Left renal pelvis (tissue), 4 donors: ENCODE measurements at regions not wholly inside any gene's neighbourhood (a gene's known extent, or its start where the extent isn't known, plus 50 kb on each side); places are given as distances from the start of the nearest gene placed in this dataset.
A peak's percentile ranks its signal among the peaks of the same experiment; 100 is the strongest.

Source experiments
- DNase-seq, 4 donors: peaks; one replicate each; pipeline ENCODE4 v3.0.0-alpha.2; 2013; ENCODE audit warnings: low read depth in 4 of 4, low spot score in 3 of 4

DNA sequence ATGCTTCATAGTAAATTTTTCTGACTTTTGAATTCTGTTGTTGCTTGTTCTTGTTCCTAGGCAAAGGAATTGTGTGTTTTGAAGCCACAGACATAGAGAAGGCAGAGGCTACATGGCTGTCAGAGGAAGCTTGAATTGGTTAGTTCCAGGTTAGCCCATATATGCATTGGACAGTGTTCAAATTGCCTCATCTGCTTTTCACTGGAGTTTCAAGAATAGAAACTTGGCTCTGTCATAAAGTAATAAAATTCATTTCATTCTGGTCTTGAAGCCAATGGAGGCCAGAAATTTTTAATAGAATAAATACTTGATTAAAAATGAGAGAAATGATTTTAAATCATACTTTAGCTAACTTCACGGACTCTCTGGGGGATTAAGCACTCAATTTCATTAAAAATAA is 178.0 kb downstream of the YIPF5 start:
- no peak for DNase-seq

GRCh38 chr5:144002876-144003275 is 167.6 kb downstream of the YIPF5 start:
- no peak for DNase-seq

DNA sequence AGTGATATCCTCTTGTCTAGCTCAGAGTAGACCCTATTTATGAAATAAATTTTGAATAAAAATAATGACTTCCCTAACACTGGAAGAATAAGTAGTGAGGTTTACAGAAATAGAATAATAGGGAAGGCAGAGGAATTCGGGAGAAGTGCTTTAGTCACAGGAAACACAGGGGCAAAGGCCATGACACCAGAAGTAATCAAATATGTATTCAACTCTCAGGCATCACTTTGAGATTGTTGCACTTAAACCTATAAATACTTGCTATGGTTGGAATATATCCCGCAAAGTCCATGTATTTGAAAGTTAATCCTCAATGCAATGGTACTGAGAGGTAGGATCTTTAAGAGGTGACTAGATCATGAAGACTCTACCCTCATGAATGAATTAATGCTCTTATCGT is 166.8 kb downstream of the YIPF5 start:
- DNase-seq = no peak

- DNase-seq = no peak
Measured at GRCh38 chr5:144004146-144004545, 166.3 kb downstream of the YIPF5 start.

GRCh38 chr5:144004751-144005150 is 165.7 kb downstream of the YIPF5 start:
- no peak for DNase-seq

DNA sequence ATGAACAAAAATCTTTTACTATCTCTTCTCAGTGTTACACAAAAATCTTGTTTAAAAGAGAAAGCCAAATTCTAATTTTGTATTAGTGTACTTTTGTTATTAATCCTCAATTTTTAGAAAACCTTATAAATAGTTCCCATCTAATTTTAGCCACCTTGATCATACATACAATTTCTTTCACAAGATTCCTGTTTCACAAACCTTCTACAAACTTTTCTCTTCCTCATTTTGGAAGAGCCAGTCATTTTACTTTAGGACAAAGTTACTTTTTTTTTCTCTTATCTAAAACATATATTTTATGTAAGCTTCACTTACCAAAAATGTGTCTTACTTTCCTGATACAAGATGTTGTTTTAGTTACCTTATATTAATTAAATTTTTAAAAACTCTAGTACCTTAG is 161.3 kb downstream of the YIPF5 start:
- no peak for DNase-seq

DNA sequence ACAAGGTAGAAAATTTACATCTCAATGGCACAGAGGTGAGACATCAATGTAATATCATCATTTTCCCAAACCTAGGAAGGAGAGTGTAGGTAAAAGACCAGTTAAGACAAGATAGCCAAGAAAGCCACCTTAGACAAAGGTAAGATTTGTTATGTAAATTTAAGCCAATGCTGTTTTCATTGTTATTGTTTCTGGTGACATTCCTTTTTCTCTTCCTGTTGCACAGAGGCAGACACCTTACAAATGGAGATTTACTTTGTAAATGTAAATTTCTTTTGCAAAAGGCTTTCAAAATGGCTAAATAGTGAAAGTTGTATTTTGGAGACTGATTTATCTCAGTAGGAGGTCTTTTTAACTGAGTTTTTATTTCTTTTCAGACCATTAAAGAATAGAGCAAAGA is 159.1 kb downstream of the YIPF5 start:
- no peak for DNase-seq

- no peak for DNase-seq
Measured at GRCh38 chr5:144013816-144014215, 156.6 kb downstream of the YIPF5 start.

DNA sequence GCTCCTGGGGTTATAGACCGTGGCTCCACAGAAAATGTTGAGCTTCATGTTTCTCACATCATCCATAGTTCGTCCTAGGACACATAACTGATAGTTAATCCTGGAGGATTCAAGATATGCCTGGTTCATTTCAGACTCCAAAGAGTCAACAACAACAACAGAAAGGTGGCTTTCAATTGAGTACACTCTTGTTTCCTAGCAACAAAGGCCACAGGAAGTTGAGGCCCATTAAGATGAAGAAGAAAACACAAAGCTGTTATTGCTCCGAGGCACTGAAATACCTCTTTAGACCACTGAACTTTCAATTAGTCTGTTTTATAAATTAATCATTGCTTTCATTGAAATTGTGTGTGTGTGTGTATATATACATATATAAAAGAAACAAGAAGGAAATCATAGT is 154.5 kb downstream of the YIPF5 start:
- no peak for DNase-seq

DNA sequence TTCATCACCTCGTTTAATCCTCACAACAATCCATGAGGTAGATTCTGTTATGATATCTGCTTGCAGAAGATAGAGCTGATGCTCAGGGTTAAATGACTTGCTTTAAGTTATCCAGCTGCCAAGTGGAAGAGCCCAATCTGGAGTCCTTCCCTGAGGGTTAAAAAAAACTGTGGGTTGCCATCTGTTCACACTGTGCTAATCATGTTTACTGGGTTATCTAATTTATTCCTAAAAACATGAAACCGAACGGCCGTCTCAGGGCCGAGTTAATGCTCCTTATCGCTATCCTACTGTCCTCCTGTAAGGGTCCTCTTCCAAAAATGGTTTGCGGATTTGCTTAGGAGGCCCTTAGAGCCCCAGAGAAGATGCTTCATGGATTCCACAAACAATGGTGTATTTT is 153.3 kb downstream of the YIPF5 start:
- DNase-seq = no peak

- no peak for DNase-seq
Measured at GRCh38 chr5:144017631-144018030, 152.8 kb downstream of the YIPF5 start.

- DNase-seq = no peak
Measured at GRCh38 chr5:144024090-144024489, 146.4 kb downstream of the YIPF5 start.

DNA sequence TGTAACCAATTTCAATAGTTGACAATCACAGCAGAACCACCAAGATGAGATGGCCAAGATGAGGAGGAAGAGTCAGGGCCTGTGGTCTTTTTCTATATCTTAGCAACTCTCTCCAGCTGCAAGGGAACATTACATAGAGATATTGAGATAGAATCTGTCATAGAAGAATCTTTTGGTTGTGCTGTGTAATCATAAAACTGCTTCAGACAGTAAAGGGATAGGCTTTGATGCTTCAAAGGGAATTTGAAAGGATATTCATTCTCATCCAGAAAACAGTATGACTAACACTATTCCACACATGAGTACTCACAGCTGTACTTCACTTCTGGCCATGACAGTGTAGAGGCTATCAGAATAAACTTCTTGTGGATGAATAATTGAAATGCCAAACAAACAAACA is 145.9 kb downstream of the YIPF5 start:
- DNase-seq = no peak

- DNase-seq = no peak
Measured at GRCh38 chr5:144026286-144026685, 144.2 kb downstream of the YIPF5 start.

DNA sequence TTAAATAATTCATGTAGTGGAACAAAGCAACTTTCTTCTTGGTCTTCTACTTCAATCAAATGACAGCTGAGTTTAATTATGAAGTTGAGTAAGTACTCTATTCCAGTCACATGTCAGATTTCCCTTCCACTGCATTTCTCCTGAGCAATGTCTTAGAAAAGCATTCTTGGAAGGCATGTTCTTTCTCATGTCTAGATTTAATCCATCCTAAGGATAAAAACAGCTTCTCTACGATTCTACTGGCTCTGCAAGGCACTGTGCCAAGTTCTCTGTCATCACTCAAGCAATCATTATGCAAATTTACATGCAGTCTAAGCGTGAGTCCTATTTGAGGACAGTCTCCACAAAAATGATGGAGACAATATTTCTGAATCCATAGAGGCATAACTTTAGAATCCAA is 142.4 kb downstream of the YIPF5 start:
- DNase-seq = no peak

GRCh38 chr5:144028636-144029035 is 141.8 kb downstream of the YIPF5 start:
- peak in 1 of 4 donors; percentile 50 for DNase-seq

DNA sequence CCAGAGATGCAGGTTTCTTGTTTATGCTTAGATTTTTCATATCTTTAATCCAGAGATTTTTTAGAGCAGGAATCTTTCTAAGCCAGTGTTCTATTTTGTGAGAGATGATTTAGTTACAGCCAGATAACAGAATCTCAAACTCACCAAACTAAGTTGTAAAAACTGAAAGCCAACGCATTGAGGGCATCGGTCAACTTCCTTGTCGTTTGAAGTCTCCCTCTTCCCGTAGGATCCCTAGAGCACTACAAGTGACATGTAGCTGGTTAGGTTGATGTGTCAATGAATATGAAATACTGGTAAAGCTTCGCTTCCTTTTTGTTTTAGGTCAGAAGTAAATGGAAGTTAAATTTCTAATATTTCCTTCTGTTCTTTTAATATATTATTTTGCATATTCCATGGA is 139.6 kb downstream of the YIPF5 start:
- DNase-seq = no peak

DNA sequence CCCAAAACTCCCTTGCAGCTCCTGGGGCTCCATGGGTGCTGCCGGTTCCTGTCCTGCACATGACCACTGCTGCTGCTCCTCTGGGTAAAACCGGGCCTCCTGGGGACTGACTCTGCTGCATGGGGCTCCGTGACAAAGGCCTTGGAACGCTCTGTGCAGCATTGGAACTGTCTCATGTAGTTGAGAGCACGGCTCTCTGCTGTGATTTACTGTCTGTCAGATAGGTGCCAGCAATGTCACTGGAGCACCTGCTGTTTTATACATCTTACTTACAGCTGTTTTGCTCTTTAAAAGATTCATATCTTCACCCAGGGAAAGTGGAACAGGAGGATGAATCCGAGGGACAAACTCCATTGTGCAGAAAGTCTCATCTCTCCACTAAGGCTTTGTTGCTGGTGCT is 138.1 kb downstream of the YIPF5 start:
- DNase-seq = no peak

GRCh38 chr5:144033486-144033885 is 137.0 kb downstream of the YIPF5 start:
- no peak for DNase-seq

- DNase-seq = no peak
Measured at GRCh38 chr5:144035046-144035740, 135.3 kb downstream of the YIPF5 start.

- DNase-seq = no peak
Measured at GRCh38 chr5:144036476-144036875, 134.0 kb downstream of the YIPF5 start.

DNA sequence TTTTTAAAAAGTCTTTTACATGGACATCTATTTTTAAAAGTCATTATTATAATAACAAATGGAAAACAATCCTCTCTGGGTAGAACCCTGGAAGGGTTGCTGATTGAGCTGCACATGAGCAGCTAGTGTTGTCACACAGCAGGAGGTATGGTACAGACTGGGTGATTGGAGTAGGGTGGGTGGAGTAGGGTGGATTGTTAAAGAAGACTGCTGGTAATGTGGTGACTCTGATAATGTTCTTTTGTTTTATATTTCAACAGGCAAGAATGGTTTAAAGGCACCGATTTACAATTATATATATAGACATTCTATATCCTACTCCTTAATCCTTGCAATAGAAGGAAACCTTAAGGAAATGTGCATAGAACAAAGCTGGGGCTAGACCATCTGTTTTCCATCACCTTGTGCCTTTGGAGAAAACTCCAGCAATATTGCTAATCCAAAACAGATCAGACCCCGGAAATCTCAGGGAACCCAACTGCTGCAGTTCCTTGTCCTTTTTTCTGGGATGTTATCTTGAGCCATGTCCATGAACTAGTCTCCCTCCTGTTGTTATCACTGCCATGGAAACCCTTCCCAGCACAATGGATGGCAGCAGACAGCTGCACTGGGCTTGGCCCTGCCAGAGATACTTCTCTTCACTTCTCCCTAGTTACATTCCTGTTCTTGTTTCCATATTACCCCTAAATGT is 129.7 kb downstream of the YIPF5 start:
- no peak for DNase-seq

DNA sequence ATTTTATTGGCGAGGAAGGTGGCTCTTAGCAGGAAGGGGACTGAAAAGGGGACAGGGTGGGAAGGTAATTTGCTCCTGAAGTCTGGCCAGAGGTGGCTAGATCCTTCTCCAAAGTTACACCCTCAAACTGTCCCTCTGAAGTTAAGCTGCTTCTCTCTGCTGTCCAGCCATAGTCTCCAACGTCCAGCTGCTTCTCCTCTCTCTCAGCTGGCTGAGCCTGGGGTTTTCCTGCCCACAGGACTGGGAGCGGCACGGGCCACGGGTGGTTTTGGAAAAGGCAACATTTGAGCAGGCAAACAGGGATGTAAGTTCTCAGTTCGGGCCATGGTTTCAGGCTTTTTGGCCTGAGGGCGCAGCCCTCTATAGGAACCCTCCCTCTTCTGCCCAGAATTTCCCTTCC is 128.3 kb downstream of the YIPF5 start:
- DNase-seq = no peak
